ENCODE measurements at regions not wholly inside any gene's neighbourhood (a gene's known extent, or its start where the extent isn't known, plus 50 kb on each side); places are given as distances from the start of the nearest gene placed in this dataset.

GRCh38 chr6:67646550-67646949 lies 988.5 kb upstream of the ADGRB3 start:
- H3K4me3 ChIP-seq (ENCODE audit: low read depth, low read length) = no peak overlapping the region
- DNase-seq (ENCODE audit: low read depth) = no peak
- no peak for TF ChIP-seq CTCF (IDR thresholded peaks at IDR 0.05; ENCODE audit: control insufficient read depth, extremely low read depth, insufficient read depth)

DNA sequence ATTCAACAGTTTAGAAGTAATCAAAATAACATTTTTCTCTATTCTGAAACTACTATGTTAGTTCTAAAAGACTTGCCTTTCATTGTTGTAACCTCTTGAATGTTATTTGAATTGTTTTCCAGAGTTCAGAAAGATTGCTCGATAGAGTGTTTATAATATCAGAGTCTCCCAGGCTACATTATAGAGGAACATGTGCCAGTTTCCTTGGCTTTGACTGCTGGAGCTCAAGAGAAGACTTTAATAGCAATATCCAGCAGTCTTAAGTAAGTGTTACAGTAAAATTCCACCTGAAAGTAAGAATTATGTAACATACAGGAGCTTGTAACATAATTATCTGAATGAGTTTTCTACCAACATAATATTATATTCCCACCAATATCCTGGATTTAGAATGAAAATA lies 991.8 kb upstream of the ADGRB3 start:
- no peak overlapping the region for H3K4me3 ChIP-seq (ENCODE audit: low read depth, low read length)
- DNase-seq (ENCODE audit: low read depth) = no peak
- TF ChIP-seq CTCF (IDR thresholded peaks at IDR 0.05; ENCODE audit: control insufficient read depth, extremely low read depth, insufficient read depth) = no peak

DNA sequence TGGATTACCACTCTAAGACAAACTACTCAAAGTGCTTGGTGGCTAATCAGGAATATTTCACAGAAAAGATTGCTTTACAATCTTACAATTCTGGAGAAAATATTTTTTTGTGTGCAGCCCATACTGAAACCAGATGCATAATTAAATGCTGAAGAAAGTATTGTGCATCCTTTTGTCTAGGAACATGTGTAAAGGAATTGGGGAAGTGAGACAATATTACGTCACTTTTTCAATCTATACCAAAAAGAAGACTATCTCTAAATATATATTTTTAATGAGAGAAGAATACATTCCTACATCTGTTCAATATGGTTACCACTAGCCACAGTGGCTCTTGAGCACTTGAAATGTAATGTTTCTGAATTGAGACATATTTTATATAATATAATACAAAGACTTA lies 992.5 kb upstream of the ADGRB3 start:
- no peak for TF ChIP-seq CTCF (IDR thresholded peaks at IDR 0.05; ENCODE audit: control insufficient read depth, extremely low read depth, insufficient read depth)
- DNase-seq (ENCODE audit: low read depth) = no peak
- no peak overlapping the region for H3K4me3 ChIP-seq (ENCODE audit: low read depth, low read length)

DNA sequence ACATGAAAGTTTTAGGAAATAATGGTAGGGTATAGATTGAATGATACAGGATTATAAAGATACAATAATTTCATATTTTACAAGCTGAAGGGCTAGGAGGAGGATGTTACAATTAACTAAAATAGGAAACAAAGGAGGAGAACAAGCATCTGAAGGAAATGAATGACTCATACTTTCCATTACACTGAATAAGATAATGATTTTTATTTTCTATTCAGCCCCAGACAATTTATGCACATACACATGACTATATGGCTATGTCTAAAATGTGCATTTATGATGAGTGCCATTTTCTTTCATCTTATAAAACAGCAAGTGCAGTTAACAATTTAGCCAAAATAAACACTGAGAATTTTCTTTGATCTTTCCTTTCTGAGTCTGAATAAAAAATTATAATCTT lies 994.6 kb upstream of the ADGRB3 start:
- DNase-seq (ENCODE audit: low read depth) = no peak
- H3K4me3 ChIP-seq (ENCODE audit: low read depth, low read length) = no peak overlapping the region
- no peak for TF ChIP-seq CTCF (IDR thresholded peaks at IDR 0.05; ENCODE audit: control insufficient read depth, extremely low read depth, insufficient read depth)

DNA sequence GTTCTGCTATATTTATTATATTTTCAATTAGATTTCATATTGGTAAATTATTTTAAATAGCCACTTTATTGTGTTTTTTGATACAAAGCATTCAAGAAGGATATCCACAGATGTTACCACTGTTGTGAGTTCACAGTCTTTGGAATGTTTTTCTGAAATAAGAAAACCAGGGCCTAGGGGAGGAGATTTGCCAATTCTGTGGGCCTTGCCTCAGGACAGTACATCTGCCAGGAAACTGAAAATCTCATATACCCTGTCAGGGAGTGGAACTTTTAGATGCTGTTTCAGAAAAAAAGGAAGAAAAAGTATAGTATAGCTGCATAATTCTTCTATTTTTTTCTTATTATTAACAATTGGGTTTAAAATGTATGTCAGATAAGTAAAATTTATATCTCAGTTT lies 995.9 kb upstream of the ADGRB3 start:
- DNase-seq (ENCODE audit: low read depth) = no peak
- H3K4me3 ChIP-seq (ENCODE audit: low read depth, low read length) = no peak overlapping the region
- no peak for TF ChIP-seq CTCF (IDR thresholded peaks at IDR 0.05; ENCODE audit: control insufficient read depth, extremely low read depth, insufficient read depth)

- TF ChIP-seq CTCF (IDR thresholded peaks at IDR 0.05; ENCODE audit: control insufficient read depth, extremely low read depth, insufficient read depth) = no peak
- no peak for DNase-seq (ENCODE audit: low read depth)
- H3K4me3 ChIP-seq (ENCODE audit: low read depth, low read length) = no peak overlapping the region
These were observed 1000.9 kb upstream of the ADGRB3 start for GRCh38 chr6:67634199-67634598.

DNA sequence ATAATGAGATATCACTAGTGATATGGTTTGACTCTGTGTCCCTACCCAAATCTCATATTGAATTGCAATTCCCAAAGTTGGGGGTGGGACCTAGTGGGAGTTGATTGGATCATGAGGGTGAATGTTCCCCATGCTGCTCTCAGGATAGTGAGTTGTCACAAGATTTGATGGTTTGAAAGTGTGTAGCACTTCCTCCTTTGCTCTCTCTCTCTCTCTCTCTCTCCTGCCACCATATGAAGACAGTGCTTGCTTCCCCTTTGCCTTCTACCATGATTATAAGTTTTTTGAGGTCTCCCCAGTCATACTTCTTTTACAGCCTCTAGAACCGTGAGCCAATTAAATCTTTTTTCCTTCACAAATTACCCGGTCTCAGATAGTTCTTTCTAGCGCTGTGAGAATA lies 1002.0 kb upstream of the ADGRB3 start:
- no peak for TF ChIP-seq CTCF (IDR thresholded peaks at IDR 0.05; ENCODE audit: control insufficient read depth, extremely low read depth, insufficient read depth)
- no peak for DNase-seq (ENCODE audit: low read depth)
- H3K4me3 ChIP-seq (ENCODE audit: low read depth, low read length) = no peak overlapping the region

Data from LNCaP clone FGC (cell line).